Breast epithelium (tissue), 4 donors: ENCODE measurements at regions not wholly inside any gene's neighbourhood (a gene's known extent, or its start where the extent isn't known, plus 50 kb on each side); places are given as distances from the start of the nearest gene placed in this dataset.
A peak's percentile ranks its signal among the peaks of the same experiment; 100 is the strongest.

Experiments
- DNase-seq, 2 donors: peaks; one replicate each; pipeline ENCODE4 v3.0.0-alpha.2; 2019; ENCODE audit warnings: low spot score in 2 of 2
- H3K27ac ChIP-seq, 2 donors: fragments of 200-600 bp; sonication (generic) in 1 of 2; one replicate each; pipeline ENCODE4 v1.5.1; 2016 to 2019; ENCODE audit warnings: mild to moderate bottlenecking in 1 of 2
- H3K27me3 ChIP-seq, 2 donors: fragments of 200-600 bp; sonication (generic) in 1 of 2; one replicate each; pipeline versions ENCODE4 v1.5.1 to v1.6.0; 2017 to 2019; ENCODE audit warnings: control low read depth in 1 of 2, mild to moderate bottlenecking in 1 of 2
- H3K36me3 ChIP-seq: fragments of 200-600 bp; one replicate; pipeline ENCODE4 v1.5.1; 2019
- H3K4me1 ChIP-seq, 2 donors: fragments of 200-600 bp; sonication (generic); one replicate each; pipeline ENCODE4 v1.5.1; 2016 to 2019; ENCODE audit warnings: control low read depth in 1 of 2
- H3K4me3 ChIP-seq, 3 donors: fragments of 200-600 bp; sonication (generic); 1 replicate in 2 of 3; 2 replicates in 1 of 3; pipeline ENCODE4 v1.5.1; 2016 to 2019; ENCODE audit warnings: mild to moderate bottlenecking in 3 of 3, moderate library complexity in 2 of 3
- H3K9me3 ChIP-seq, 2 donors: fragments of 200-600 bp; sonication (generic) in 1 of 2; one replicate each; pipeline ENCODE4 v1.5.1; 2016 to 2019; ENCODE audit warnings: control low read depth in 1 of 2
- CTCF ChIP-seq, 3 donors: fragments of 450-650 bp; IDR thresholded peaks; one replicate each; pipeline ENCODE4 v1.5.1; 2016 to 2017; ENCODE audit warnings: antibody characterized with exemption in 3 of 3, mild to moderate bottlenecking in 3 of 3, moderate library complexity in 3 of 3
- POLR2A ChIP-seq: fragments of 450-650 bp; IDR thresholded peaks from one replicate; pipeline ENCODE4 v1.6.1; 2016; ENCODE audit warnings: antibody characterized with exemption, mild to moderate bottlenecking, moderate library complexity
- POLR2AphosphoS5 ChIP-seq, 3 donors: sonication (generic); formaldehyde crosslinking; IDR thresholded peaks; one replicate each; pipeline ENCODE4 v1.6.1; 2017; ENCODE audit warnings: antibody characterized with exemption in 3 of 3
- intact Hi-C: fragments of 100-400 bp; cut with DNase I; formaldehyde crosslinking; loops from one replicate; pipeline ENCODE4 v1.15.1; 2023; ENCODE audit warnings: low total_unique reads

GRCh38 chr18:34159691-34160185, 65.0 kb downstream of the NOL4 start:
- TF ChIP-seq POLR2A, result no peak
- no peak for TF ChIP-seq POLR2AphosphoS5 (IDR thresholded peaks at IDR 0.05)
- no peak for TF ChIP-seq CTCF (IDR thresholded peaks at IDR 0.05)
- Histone ChIP-seq H3K27me3 (peaks cover 0 to 13% of the 10 kb centered on the region in 2 donors), H3K4me3 (no peak overlapping the region), H3K27ac (no peak overlapping the region), H3K4me1 (no peaks in the 10 kb centered on the region), H3K9me3 (no peaks in the 10 kb centered on the region), H3K36me3 (no peaks in the 10 kb centered on the region)
- DNase-seq, result no peak
- intact Hi-C loops, result no loop called here

- peak overlapping the region; percentile 18 to 58 (median 23) for H3K4me3 ChIP-seq
- intact Hi-C loops, result no loop called here
- DNase-seq, result peak in 1 of 2 donors; percentile 41
- peaks cover 0 to 13% of the 10 kb centered on the region in 2 donors for H3K27me3 ChIP-seq
- no peak for TF ChIP-seq POLR2AphosphoS5 (IDR thresholded peaks at IDR 0.05)
- no peaks in the 10 kb centered on the region for H3K36me3 ChIP-seq
- no peaks in the 10 kb centered on the region for H3K9me3 ChIP-seq
- H3K27ac ChIP-seq, result no peak overlapping the region
- no peaks in the 10 kb centered on the region for H3K4me1 ChIP-seq
These were observed 65.6 kb downstream of the NOL4 start for GRCh38 chr18:34158881-34159690.

GRCh38 chr18:34153711-34154110, 71.0 kb downstream of the NOL4 start:
- no peak for DNase-seq
- peaks cover 0 to 5% of the 10 kb centered on the region in 2 donors for H3K9me3 ChIP-seq
- TF ChIP-seq POLR2A (no peak), CTCF (IDR thresholded peaks at IDR 0.05) (no peak), POLR2AphosphoS5 (IDR thresholded peaks at IDR 0.05) (no peak)
- H3K4me1 ChIP-seq, result no peaks in the 10 kb centered on the region
- no peak overlapping the region for H3K27ac ChIP-seq
- H3K36me3 ChIP-seq, result no peaks in the 10 kb centered on the region
- peaks cover 0 to 3% of the 10 kb centered on the region in 2 donors for H3K27me3 ChIP-seq
- H3K4me3 ChIP-seq, result peak overlapping the region in 1 of 3 donors; percentile 27
- intact Hi-C loops, result no loop called here

GRCh38 chr18:34131006-34131405, 93.7 kb downstream of the NOL4 start:
- no peaks in the 10 kb centered on the region for H3K4me1 ChIP-seq
- H3K27ac ChIP-seq, result no peak overlapping the region
- H3K4me3 ChIP-seq, result no peak overlapping the region
- H3K9me3 ChIP-seq, result peaks cover 0 to 3% of the 10 kb centered on the region in 2 donors
- DNase-seq, result no peak
- H3K27me3 ChIP-seq, result no peaks in the 10 kb centered on the region
- intact Hi-C loops, result no loop called here
- TF ChIP-seq CTCF (IDR thresholded peaks at IDR 0.05) (no peak), POLR2AphosphoS5 (IDR thresholded peaks at IDR 0.05) (no peak)
- no peaks in the 10 kb centered on the region for H3K36me3 ChIP-seq

- no peaks in the 10 kb centered on the region for H3K4me1 ChIP-seq
- no peak overlapping the region for H3K4me3 ChIP-seq
- no peak for DNase-seq
- TF ChIP-seq CTCF (IDR thresholded peaks at IDR 0.05), result no peak
- TF ChIP-seq POLR2A, result no peak
- no peak for TF ChIP-seq POLR2AphosphoS5 (IDR thresholded peaks at IDR 0.05)
- no peaks in the 10 kb centered on the region for H3K27me3 ChIP-seq
- no peaks in the 10 kb centered on the region for H3K36me3 ChIP-seq
- no peaks in the 10 kb centered on the region for H3K9me3 ChIP-seq
- no peak overlapping the region for H3K27ac ChIP-seq
- intact Hi-C loops, result no loop called here
These were observed 96.3 kb downstream of the NOL4 start for GRCh38 chr18:34128436-34128835.
